ENCODE measurements at regions not wholly inside any gene's neighbourhood (a gene's known extent, or its start where the extent isn't known, plus 50 kb on each side); places are given as distances from the start of the nearest gene placed in this dataset.

- no peak for TF ChIP-seq CTCF (IDR thresholded peaks at IDR 0.05)
- no peak for TF ChIP-seq ZFX (IDR thresholded peaks at IDR 0.05; ENCODE audit: borderline replicate concordance)
Measured at GRCh38 chr1:22248746-22249145, 105.8 kb upstream of the WNT4 start.
